Glomerular visceral epithelial cell (primary cell): ENCODE measurements at regions not wholly inside any gene's neighbourhood (a gene's known extent, or its start where the extent isn't known, plus 50 kb on each side); places are given as distances from the start of the nearest gene placed in this dataset.
"Not testable (repeated sequence)": the region's sequence is repeated elsewhere in the genome, so short reads cannot be mapped to it uniquely, and the experiment has no call there.

Experiments
- DNase-seq: peaks from one replicate; pipeline ENCODE4 v3.0.0-alpha.2; 2016; ENCODE audit errors: extremely low spot score

DNA sequence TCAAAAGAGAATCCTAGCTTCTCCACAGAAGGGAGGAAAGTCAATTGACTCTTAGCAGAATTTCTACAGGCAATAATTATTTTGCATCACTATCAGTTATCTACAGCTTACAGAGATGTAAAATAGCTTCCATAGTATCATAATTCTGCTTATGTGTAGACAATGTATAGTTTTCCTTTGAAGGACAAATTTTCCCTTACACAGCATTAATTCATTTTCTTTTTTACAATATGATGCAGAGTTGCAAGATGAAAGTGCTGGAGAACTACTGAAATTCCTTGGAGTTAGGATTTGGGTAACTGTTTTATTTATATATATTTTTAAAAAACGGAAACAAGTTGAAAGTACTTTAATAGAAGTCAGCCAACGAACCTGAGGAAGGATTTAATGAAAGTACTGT lies 111.0 kb upstream of the CPHXL start:
- DNase-seq: no peak

GRCh38 chr16:75837681-75838080 lies 111.4 kb upstream of the CPHXL start:
- no peak for DNase-seq

DNA sequence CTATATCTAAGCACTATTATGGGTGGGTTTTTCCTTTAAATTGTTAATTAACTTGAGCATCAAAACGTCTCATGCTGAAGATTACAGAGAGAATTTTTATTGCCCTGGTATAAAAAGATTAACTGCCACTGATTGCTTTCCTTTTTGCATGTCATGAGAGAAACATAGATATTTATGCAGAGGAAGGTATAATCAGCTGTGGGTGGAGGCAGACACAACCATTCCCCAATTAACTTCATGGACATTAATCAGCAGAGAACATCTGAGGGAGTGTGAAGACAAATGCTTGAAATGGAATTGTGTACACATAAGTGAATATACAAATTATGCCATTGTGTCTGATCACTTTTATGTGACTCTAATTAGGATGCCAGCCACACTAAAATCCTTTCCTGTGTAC lies 115.2 kb upstream of the CPHXL start:
- no peak for DNase-seq

DNA sequence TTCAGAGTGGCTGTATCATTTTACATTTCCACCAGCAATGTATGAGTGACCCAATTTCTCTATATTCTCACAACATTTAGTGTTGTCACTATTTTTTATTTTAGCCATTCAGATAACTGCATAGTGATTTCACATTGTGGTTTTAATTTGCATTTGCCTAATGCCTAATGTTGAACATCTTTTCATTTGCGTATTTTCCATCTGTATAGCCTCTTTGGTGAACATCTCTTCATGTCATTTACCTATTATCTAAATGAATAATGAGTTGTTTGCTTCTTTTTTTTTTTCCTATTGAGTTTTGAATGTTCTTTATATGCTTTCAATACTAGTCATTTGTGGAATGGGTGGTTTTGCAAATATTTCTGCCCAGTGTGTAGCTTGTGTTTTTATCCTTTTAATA lies 120.9 kb upstream of the CPHXL start:
- DNase-seq: no peak

DNA sequence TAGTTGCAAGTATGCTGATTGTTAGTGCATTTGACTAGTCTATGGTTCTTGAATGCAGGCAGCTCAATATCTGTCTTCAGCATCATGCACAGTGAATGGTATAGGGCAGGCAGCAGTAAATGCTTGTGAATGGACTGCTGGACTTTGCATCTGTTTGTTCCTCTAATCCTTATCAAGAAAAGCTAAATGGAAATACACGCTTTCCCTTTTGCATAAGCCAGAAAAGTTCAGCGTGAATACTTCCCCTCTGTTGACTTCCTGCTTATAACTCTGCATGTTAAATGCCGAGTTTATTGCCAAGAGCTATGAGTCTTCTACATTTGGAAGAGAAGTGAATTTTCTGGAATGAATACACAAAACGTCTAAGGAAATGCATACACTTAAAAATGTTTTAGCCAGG lies 127.9 kb upstream of the CPHXL start:
- DNase-seq: no peak

DNA sequence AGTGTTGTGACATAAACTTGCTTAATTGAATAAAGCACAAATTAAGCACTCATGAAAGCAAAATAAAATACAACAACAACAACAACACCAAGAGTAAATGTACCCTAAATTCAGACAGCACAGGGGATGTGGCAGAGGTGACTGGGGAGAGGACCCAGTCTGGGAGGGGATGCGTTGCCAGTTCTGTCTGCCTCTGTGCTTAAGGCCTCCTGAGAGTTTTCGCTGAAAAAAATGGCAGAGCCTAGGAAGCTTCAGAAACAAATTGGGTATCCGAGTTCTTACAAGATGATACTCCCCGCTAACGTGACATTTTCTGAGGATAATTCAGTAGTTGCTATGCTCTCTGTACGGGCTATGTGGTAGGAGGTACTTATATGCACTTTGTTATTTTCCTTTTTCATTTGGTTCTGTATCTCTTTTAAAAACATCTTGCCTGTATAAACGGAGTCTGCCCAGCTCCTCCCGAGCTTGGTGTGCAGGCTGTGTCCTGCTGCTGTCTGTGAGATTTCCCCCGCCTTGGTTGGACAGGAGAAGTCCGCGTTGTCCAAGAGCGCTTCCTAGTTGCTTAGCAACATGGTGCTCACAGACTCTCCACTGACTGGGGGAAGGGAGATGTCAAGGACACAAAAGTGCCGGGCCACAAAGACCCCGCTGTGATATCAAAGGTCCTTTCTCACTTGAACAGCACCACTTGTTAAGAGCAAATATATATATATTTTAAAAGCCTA lies 134.2 kb upstream of the CPHXL start:
- DNase-seq: no peak

- no peak for DNase-seq
Observed at GRCh38 chr16:75861311-75862097, 135.2 kb upstream of the CPHXL start.

DNA sequence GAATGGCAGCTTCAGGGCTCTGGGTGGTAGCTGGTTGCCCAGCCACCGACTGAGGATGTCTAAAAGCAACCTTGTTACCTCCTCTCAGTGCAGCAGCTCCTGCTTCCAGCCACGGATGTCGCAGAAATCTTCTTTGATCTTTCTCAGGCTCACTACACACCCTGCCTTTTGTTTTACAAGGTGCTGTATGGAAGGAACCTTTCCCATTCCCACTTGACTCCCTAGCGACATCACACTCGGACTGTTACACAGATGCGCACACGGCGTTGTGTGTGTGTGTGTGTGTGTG lies 135.8 kb upstream of the CPHXL start:
- DNase-seq: no peak

DNA sequence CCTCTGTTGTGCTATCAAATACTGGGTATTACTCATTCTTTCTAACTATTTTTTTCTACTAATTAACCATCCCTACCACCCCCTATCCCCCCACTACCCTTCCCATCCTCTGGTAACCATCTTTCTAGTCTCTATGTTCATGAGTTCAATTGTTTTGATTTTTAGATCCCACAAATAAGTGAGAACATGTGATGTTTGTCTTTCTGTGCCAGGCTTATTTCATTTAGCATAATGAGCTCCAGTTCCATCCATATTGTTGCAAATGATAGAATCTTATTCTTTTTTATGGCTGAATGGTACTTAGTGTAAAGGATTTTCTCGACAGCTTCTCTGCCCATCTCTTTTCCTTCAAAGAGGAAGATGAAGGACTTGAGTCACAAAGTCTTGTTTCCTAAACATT lies 138.0 kb upstream of the CPHXL start:
- no peak for DNase-seq

GRCh38 chr16:75865736-75866135 lies 139.4 kb upstream of the CPHXL start:
- no peak for DNase-seq

DNA sequence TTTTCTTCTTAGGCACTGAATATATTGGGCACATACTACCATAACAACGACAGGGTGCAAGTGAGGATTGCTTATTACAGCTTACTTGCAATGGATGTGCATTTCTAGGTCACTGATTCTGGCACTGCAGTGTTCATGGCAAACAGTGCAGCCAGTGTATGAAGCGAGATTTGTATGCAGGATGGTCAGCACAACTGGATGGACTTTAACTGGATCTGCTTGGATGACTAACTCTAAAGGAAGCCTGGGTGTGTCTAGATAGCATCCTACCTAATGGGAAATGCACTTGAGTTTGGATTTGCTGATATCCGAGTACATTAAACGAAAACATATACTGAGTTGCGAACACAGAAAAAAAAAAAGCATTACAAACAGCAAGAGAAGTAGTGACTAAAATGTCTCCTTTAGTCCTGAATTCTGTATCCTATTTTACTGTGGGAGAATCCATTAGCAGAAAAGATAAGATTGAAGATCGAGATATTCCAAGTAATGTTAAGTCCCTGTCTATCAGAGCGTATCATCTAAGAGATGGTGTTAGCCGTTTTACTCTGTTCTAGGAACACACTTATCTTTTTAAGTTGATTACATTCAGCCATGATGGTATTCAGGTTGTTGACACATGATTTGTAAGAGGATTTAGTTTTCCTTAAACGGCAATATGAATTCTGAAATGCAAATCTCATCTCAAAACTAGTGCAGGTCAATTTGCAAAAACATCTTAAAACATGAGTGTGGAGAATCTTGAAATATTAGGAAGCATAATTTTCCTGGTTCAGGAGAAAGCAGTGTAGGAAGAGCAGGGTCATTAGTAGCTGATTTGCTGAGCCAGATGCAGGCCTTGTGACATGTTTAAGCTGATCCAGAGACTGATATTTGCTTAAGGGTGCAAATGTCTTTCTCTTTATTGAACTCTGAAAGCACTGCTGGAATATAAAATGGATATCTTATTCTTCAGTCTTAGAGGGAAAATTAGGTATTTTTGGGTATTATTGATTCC lies 142.6 kb upstream of the CPHXL start:
- DNase-seq: no peak

GRCh38 chr16:75881280-75881679 lies 155.0 kb upstream of the CPHXL start:
- DNase-seq: not testable (repeated sequence)

GRCh38 chr16:75899163-75899562 lies 172.9 kb upstream of the CPHXL start:
- no peak for DNase-seq

DNA sequence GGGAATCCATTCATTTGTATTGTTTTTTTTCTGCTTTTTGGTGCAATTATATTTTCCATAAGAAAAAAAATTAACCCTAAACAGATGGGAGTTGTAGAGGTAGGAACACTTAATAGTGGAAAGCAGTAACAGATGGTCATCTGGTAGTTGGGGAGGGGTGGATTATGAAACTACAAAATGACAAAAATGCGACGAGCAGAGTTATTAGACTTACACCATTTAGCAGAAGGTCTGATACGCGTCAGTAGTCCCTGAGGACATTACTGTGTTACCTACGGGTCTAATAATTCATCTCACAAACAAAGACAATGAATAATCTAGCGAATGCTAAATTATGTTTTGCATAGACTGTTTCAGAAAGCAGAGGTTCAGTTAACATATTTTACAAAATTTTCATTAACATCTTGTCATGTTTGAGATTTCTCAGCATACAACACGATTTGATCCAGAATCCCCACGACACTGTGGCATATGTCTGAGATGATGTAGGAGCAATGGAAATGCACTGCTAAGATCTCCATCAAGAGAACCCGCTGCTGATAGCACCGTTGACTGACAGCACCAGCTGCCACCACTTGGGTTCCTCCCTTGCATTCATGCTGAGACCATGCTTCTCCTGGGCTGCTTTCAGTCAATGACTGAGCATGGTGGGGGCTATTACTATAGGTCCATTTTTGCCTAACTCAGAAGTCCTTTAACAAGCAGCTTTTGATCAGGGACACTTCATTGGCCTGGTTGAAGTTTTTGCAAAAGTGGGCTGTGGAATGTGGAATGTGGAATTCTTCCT lies 182.2 kb upstream of the CPHXL start:
- DNase-seq: no peak

GRCh38 chr16:75909746-75910145 lies 183.5 kb upstream of the CPHXL start:
- no peak for DNase-seq

GRCh38 chr16:75911896-75912295 lies 185.6 kb upstream of the CPHXL start:
- DNase-seq: no peak

GRCh38 chr16:75913958-75914357 lies 187.7 kb upstream of the CPHXL start:
- no peak for DNase-seq

- no peak for DNase-seq
Observed at GRCh38 chr16:75916451-75916850, 190.2 kb upstream of the CPHXL start.

- no peak for DNase-seq
Observed at GRCh38 chr16:75918109-75918508, 191.8 kb upstream of the CPHXL start.

GRCh38 chr16:75919664-75920063 lies 193.4 kb upstream of the CPHXL start:
- DNase-seq: no peak

DNA sequence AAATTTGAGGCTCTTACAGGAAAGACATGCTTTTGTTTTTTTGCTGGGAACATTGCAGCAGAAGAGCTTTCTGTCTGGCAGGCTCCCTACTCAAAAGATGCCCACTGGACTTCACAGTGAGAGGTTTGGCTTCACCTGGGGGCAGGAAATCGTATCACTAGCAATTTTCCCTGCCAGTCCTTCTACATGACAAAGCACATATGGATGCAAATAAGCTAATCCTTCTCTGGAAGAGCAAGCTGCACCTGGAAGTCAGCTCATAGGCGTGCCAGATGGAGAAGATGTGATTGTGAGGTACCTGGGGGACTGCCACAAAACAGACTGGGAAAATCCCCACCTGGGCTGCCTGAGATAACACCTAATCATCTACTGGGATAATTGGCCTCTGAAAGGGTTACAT lies 195.0 kb upstream of the CPHXL start:
- DNase-seq: no peak

DNA sequence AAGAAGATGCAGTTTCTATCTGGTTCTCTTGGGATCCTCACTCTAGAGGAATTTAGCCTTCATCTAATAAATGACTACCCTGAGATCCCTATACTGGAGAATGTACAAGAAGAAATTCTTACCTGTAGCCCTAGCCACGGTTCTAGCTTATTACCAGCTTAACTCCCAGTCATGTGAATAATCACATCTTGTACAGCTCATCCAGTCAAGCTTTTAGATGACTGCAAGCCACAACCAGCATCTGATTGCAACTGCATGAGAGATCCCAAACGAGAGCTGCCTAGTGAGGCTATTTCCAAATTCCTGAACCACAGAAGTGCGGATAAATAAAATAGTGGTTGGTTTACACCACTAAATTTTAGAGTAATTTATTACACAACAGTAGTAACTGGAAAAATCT lies 196.0 kb upstream of the CPHXL start:
- DNase-seq: no peak
